Retinal pigment epithelial cell (primary cell): ENCODE measurements at regions not wholly inside any gene's neighbourhood (a gene's known extent, or its start where the extent isn't known, plus 50 kb on each side); places are given as distances from the start of the nearest gene placed in this dataset.
"Not testable (repeated sequence)": the region's sequence is repeated elsewhere in the genome, so short reads cannot be mapped to it uniquely, and the experiment has no call there.

Experiments used
- DNase-seq: peaks from one replicate; pipeline ENCODE4 v3.0.0-alpha.2; 2010; ENCODE audit warnings: low read depth
- H3K4me3 ChIP-seq: 2 replicates; pipeline ENCODE4 v1.5.1; 2011; ENCODE audit warnings: mild to moderate bottlenecking, low read length, control low read depth, moderate library complexity
- TF ChIP-seq, protein P1 (sequence below): conservative IDR thresholded peaks from 2 replicates; pipeline ENCODE4 v1.5.1; 2011; ENCODE audit warnings: low read depth, low read length, control low read depth, inconsistent platforms

DNA sequence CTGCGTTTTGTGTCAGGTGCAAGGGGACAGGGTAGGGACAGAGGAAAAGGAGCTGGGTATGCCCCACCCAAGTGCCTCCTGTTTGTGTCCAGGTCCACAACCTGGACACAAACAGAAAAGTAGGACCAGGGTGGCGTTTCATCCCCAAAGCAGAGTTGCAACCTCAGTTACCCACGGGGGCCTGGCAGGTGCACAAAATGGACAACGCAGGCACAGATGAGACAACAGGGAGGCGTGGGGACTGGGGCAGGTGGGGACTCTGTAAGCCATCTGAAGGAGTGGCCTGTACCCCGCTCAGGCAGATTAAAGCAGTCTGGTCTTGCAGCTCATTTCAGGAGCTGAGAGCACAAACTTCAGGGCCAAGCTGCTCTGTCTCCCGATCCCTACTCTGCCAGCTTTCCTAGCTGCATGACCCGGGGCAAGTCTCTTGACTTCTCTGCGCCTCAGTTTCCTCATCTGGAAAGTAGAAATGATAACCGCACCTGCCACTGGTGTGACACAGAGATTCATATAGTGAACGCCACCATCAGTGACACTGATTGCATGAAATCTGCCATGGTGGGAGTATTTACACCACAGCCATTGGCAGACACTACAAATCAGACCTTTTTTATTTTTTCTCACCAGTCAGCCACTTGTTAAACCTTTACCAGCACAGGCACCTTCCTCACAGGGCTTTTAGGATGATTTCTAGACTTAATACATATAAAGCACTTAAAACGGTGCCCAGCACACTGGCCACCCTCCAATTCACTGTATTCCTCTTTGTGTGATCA is 123.0 kb downstream of the PHETA1 start:
- TF ChIP-seq, protein P1, sequence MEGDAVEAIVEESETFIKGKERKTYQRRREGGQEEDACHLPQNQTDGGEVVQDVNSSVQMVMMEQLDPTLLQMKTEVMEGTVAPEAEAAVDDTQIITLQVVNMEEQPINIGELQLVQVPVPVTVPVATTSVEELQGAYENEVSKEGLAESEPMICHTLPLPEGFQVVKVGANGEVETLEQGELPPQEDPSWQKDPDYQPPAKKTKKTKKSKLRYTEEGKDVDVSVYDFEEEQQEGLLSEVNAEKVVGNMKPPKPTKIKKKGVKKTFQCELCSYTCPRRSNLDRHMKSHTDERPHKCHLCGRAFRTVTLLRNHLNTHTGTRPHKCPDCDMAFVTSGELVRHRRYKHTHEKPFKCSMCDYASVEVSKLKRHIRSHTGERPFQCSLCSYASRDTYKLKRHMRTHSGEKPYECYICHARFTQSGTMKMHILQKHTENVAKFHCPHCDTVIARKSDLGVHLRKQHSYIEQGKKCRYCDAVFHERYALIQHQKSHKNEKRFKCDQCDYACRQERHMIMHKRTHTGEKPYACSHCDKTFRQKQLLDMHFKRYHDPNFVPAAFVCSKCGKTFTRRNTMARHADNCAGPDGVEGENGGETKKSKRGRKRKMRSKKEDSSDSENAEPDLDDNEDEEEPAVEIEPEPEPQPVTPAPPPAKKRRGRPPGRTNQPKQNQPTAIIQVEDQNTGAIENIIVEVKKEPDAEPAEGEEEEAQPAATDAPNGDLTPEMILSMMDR, result no peak
- DNase-seq, result no peak
- H3K4me3 ChIP-seq, result no peak overlapping the region

DNA sequence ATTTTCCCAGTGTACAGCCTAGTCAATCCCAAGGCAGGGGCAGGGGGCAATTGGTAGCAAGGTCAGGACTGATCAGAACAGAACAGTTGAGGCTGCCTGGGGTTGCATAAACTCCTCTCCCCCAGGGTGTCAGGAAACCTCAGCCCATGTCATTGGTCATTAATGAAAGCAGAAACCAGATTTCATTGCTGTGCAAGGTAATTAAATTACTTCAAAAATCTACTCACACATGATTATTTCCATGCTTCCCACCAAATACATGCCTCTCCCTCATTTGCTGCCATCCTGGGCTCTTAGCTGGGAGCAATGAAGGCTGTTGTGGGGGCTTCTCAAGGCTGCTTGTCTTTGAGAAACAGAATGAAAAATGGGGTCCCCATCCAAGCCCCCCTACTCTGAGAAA is 124.2 kb downstream of the PHETA1 start:
- H3K4me3 ChIP-seq, result no peak overlapping the region
- no peak for DNase-seq
- TF ChIP-seq, protein P1, result no peak

DNA sequence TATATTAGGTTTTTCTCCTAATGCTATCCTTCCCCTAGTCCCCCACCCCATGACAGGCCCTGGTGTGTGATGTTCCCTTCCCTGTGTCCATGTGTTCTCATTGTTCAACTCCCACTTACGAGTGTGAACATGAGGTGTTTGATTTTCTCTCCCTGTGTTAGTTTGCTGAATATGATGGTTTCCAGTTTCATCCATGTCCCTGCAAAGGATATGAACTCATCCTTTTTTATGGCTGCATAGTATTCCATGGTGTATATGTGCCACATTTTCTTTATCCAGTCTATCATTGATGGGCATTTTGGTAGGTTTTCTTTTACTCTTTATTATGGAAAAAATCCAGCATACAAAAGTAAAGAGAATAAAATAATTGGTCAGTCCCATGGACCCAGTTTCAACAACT is 126.1 kb downstream of the PHETA1 start:
- H3K4me3 ChIP-seq, DNase-seq: not testable (repeated sequence)

DNA sequence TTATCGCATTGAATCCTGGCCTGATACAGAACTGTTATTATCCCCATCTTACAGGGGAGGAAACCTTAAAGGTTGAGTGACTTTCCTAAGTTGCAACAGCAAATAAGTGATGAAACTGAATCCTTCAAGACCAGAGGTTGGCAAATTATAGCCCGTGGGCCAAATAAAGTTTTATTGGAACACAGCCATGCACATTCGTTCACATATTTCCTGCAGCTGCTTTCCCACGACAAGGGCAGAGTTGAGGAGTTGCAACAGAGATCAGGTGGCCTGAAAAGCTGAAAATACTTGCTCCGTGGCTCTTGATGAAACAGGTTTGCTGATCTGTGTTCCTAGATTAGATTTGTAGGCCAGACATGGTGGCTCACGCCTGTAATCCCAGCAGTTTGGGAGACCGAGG is 126.7 kb downstream of the PHETA1 start:
- TF ChIP-seq, protein P1, result no peak
- H3K4me3 ChIP-seq, result no peak overlapping the region
- DNase-seq, result no peak

DNA sequence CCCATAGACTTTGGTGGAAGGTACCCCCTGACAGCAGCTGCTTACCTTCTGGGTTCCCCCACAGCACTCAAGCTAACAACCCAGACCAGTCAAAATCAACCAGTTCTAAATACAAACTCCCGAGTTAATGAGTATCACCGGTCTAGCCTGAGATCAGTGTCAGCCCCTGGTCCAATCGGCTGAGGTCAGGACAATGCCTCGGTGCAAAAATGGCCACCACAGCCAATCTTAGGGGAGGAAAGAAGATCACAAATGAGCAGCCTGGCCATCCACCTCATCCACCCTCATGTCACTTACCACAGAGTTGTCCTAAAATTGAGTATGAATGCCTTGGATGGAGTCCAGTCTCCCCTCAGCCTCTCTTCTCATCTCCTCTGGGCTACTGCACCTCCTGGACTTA is 128.5 kb downstream of the PHETA1 start:
- no peak for DNase-seq
- TF ChIP-seq, protein P1, result no peak

DNA sequence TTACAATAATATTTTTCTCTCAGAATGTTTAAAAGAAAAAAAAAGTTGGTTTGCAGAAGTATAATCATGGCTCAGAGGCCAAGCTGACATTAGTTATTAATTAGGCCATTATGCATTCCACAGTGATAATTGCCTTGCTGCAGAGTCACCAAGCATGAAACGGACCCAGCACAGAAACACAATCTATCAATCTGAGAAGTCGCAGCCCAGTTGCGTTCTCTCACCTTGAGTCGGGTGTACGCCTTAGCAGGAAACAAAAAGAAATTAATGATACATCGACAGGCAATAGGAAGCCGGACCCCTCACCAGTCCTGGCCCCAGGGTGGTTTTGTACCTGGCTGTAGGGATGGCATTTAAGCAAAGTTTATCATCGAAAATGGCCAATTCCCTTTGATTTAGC is 129.7 kb downstream of the PHETA1 start:
- H3K4me3 ChIP-seq, result no peak overlapping the region
- DNase-seq, result no peak
- TF ChIP-seq, protein P1, result no peak

More for the DNA sequence above, 128.5 kb downstream of the PHETA1 start:
- no peak overlapping the region for H3K4me3 ChIP-seq

DNA sequence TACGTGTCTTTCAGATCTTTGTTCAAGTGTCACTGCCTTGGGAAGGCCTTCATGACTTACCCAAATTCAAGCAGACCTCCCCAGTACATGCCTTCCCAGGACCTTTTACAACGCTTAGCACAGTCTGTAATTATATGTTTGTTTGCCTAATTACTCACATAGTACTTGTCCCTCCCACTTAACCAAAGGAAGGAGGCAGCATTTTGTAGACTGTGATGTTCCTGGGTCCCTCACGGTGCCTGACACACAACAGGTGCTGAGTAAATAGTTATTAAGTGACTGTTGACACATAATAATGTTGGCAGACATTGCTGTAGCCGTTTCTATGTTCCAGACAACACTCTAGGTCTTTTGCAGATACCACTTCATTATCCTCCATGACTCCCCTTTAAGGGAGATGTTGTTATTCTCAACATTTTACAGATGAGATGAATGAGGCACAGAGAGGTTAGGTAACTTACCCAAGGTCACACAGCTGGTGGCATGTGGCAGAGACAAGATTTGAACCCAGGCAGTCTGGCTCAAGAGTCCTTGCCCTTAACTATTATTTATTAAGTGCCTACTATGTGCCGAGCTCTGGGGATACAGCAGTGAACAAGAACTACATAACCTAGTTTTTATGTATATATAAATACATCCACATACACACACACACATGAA is 130.7 kb downstream of the PHETA1 start:
- TF ChIP-seq, protein P1, result no peak
- no peak for DNase-seq
- H3K4me3 ChIP-seq, result no peak overlapping the region

DNA sequence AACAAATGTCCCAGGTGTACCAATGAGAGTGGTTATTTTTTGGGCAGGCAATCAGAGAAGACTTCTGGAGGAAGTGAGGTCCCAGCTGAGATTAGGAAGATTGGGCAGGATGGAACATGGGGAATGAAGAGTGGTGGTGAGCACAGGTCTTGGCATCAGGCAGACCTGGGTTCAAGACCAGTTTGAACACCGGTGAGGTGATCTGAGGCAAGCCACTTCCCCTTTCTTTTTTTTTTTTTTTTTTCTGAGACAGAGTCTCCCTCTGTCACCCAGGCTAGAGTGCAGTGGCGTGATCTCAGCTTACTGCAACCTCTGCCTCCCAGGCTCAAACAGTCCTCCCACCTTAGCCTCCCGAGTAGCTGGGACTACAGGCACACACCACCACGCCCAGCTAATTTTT is 134.4 kb downstream of the PHETA1 start:
- not testable (repeated sequence) for DNase-seq, H3K4me3 ChIP-seq
